HAP-1 (cell line): ENCODE measurements at regions not wholly inside any gene's neighbourhood (a gene's known extent, or its start where the extent isn't known, plus 50 kb on each side); places are given as distances from the start of the nearest gene placed in this dataset.

Experiments
- DNase-seq, 2 experiments: peaks; one replicate each; pipeline ENCODE4 v3.0.0-alpha.2; 2016 to 2020; ENCODE audit warnings: low spot score in 2 of 2
- H3K27me3 ChIP-seq: fragments of 250-450 bp; sonication (Bioruptor Pico); 2 replicates; pipeline ENCODE4 v1.5.1; 2020; ENCODE audit warnings: low read depth, mild to moderate bottlenecking, moderate library complexity
- H3K36me3 ChIP-seq: fragments of 250-450 bp; sonication (Bioruptor Pico); replicated peaks from 2 replicates; pipeline ENCODE4 v1.5.1; 2020; ENCODE audit warnings: mild to moderate bottlenecking
- H3K4me1 ChIP-seq: fragments of 250-450 bp; sonication (Bioruptor Pico); 2 replicates; pipeline ENCODE4 v1.5.1; 2020; ENCODE audit warnings: mild to moderate bottlenecking
- H3K4me3 ChIP-seq: fragments of 250-450 bp; sonication (Bioruptor Pico); 2 replicates; pipeline ENCODE4 v1.5.1; 2020; ENCODE audit warnings: mild to moderate bottlenecking, moderate library complexity
- H3K9me3 ChIP-seq: fragments of 250-450 bp; sonication (Bioruptor Pico); 2 replicates; pipeline ENCODE4 v1.5.1; 2020; ENCODE audit warnings: mild to moderate bottlenecking, moderate library complexity
- in situ Hi-C: fragments of 300-500 bp; cut with MboI; formaldehyde crosslinking; loops from 3 replicates; pipeline ENCODE4 v1.14.3; 2020; ENCODE audit warnings: low sequenced_read_pairs, inconsistent platforms, mixed read lengths

DNA sequence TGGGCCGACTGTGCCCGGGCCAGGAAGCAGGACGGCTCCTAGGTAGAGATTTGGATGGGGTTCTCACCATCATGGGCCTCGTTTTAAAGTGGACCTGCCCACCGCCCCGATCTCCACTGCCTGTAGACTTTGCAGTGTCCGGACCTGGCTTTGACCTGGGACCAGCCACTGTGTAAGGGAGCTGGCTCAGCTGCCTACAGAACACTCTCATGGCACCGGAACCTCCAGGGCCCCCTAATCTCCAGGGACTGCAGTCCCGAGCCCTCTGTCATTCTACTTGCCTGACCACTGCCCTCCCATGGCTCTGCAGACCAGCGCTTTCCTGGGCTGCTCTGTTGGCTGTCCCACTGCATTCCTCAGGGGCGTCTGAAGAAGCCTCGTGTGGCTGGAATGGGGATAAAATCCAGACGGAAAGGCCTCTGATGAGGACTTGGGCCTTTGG is 120.8 kb downstream of the GLI2 start:
- H3K36me3 ChIP-seq, result no peaks in the 10 kb centered on the region
- H3K4me1 ChIP-seq, result no peaks in the 10 kb centered on the region
- H3K27me3 ChIP-seq, result no peaks in the 10 kb centered on the region
- H3K9me3 ChIP-seq, result no peaks in the 10 kb centered on the region
- in situ Hi-C loops, result no loop called here
- no peak for DNase-seq
- H3K4me3 ChIP-seq, result no peak overlapping the region

DNA sequence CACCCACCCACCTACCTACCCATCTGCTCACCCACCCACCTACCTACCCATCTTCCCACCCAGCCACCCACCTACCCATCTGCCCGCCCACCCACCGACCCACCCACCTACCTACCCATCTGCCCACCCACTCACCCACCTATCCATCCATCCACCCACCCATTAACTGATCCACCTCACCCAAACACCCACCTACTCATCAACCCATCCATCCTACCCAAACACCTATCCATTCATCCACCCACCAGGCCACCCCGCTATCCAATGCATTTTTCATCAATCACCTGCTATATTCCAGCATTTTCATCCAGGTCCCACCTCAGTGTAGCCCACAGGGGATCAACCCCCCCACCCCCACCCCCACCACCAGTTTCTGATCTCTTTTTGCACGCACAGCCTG is 121.8 kb downstream of the GLI2 start:
- H3K4me3 ChIP-seq, result no peak overlapping the region
- no peak for DNase-seq
- in situ Hi-C loops, result no loop called here
- no peaks in the 10 kb centered on the region for H3K4me1 ChIP-seq
- H3K9me3 ChIP-seq, result no peaks in the 10 kb centered on the region
- H3K36me3 ChIP-seq, result no peaks in the 10 kb centered on the region
- no peaks in the 10 kb centered on the region for H3K27me3 ChIP-seq

DNA sequence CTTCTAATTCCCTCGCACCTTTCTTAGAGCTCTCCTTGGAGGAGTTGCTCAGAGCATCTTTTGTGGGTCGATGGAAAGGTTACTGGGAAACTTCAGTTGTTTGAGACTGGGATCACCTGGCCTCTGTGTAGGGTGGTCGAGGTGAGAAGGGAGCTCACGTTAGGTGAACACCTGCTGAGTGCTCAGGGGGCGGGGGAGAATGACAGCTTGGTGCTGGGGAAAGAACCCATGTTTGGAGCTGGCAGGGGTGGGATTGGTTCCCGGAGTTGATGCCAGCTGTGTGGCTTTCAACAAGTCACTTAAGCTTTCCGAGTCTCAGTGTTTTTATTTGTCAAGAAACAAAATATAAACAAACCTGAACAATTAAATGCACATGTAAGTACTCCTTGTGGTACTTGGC is 122.3 kb downstream of the GLI2 start:
- Histone ChIP-seq H3K27me3 (no peaks in the 10 kb centered on the region), H3K36me3 (no peaks in the 10 kb centered on the region), H3K9me3 (no peaks in the 10 kb centered on the region), H3K4me3 (no peak overlapping the region), H3K4me1 (no peaks in the 10 kb centered on the region)
- no peak for DNase-seq
- in situ Hi-C loops, result no loop called here

DNA sequence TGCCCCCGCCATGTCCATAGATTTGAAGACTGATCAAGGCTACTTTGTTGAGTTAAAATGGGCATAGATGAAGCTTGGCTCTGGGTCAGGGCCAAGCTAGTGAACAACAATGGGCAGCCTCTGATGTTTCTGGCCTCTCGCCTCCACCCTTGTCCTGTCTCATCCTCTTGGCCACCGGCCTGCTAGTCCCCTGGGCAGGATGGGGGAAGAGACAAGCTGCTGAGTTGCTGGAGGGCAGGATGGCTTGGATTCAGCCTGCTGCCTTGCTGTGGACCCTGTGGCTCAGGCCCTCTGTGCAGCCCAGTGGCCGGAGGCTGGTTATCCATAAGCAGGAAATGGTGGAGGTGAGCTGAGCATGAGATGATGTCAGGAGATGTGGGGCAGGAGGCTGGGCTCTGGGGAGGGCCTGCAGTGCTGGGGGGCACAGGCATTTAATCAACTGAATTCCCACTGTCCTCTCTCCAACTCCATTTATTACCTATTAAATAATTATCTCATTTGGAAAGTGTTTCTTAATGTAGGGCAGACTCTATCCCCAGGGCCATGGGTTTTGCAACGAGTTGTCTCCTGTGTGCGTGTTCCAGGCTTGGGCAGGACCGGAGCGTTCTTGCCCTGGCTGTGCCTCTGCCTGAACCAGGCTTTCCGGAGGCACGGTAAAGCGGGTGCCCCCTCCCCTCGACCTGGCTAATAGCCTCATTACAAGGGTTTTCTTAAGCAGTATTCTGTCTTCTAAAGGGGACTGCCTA is 122.9 kb downstream of the GLI2 start:
- H3K36me3 ChIP-seq, result no peaks in the 10 kb centered on the region
- no peak overlapping the region for H3K4me3 ChIP-seq
- H3K9me3 ChIP-seq, result no peaks in the 10 kb centered on the region
- no peaks in the 10 kb centered on the region for H3K4me1 ChIP-seq
- no peak for DNase-seq
- in situ Hi-C loops, result no loop called here
- no peaks in the 10 kb centered on the region for H3K27me3 ChIP-seq

DNA sequence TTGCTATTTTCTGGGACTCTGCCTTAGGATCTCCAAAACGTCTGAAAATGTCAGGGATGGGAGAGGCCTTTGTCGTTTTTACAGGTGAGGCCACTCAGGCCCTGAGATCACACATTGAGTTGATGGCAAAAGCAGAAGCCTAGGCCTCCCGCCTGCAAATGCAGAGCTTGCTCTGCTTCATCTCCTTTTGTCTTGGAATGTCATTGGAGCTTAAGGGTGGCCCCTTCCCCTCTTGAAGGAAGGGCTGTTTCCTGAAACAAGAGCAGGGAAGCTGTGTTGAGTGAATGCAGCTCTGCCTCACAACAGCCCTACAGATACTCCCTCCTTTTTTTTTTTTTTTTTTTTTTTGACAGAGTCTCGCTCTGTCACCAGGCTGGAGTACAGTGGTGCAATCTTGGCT is 123.5 kb downstream of the GLI2 start:
- in situ Hi-C loops, result no loop called here

DNA sequence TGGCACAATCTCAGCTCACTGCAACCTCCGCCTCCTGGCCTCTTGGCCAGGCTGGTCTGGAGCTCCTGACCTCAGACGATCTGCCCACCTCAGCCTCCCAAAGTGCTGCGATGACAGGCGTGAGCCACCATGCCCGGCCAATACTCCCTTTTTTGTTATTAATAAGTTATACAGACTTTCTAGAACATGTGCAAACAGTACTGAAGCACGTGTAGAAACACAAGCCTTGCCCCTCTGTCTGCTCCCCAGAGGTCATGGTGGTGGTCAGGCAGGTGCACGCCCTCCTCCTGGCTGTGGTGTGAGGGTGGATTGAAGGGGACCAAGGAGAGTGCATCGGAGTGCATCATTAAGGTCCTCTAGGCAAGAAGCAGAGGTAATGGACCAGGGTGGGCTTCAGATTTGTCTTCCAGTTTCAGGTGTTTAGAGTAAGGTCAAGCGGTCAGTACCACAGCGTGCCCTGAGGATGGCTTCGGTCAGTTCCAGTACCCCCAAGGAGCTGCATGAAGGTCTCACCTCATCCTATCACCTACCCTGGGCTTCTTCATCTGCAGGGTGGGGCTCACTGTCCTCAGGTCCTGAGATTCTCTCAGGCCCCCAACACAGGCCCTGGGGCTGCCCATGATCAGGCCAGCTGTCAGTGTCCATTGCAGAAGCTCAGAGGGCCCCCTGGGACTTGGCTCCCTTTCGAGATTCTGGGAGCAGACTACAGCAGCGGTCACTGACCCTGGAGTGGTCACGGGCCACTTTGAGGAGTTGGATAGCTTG is 124.3 kb downstream of the GLI2 start:
- Histone ChIP-seq H3K27me3 (no peaks in the 10 kb centered on the region), H3K9me3 (no peaks in the 10 kb centered on the region), H3K36me3 (no peaks in the 10 kb centered on the region), H3K4me3 (no peak overlapping the region), H3K4me1 (no peaks in the 10 kb centered on the region)
- in situ Hi-C loops, result no loop called here
- DNase-seq, result no peak

More for the DNA sequence above, 123.5 kb downstream of the GLI2 start:
- H3K4me1 ChIP-seq, result no peaks in the 10 kb centered on the region
- H3K4me3 ChIP-seq, result no peak overlapping the region
- no peaks in the 10 kb centered on the region for H3K9me3 ChIP-seq
- DNase-seq, result no peak
- H3K36me3 ChIP-seq, result no peaks in the 10 kb centered on the region
- no peaks in the 10 kb centered on the region for H3K27me3 ChIP-seq

DNA sequence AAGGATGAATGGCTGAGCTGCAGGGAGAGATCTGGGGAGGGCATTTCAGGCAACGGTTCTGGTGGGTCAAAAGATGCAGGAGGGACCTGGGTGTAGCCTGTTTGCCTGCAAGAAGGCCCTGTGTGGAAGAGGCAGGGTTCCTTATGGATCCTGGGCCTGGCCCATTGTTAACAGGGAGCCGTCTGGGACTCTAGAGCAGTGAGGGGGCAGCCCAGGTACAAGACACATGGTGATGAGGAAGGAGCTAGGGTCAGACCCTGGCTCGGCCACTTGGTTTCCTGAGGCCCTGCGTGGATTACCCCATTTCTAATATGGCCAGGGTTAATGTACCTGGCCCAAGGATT is 124.9 kb downstream of the GLI2 start:
- Histone ChIP-seq H3K4me3 (no peak overlapping the region), H3K27me3 (no peaks in the 10 kb centered on the region), H3K9me3 (no peaks in the 10 kb centered on the region), H3K4me1 (no peaks in the 10 kb centered on the region), H3K36me3 (no peaks in the 10 kb centered on the region)
- DNase-seq, result no peak
- in situ Hi-C loops, result no loop called here

DNA sequence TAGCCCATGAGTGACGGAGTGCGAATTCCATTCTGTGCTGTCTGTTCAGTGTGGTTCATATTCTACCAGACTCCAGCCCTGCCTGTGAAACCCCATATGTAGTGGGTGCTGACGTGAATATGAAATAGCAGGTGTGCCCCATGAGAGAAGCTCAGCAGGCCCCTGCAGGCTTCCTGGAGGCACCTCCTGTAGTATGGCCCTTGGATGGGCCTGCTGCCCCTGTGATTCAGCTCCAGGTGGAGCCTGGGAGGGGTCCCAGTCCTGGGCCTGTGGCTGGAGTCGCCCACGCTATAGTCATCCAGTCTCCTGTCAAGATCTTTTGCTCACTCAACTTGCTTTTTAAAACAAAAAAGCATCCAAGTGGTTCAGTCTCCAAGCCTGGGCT is 125.5 kb downstream of the GLI2 start:
- H3K4me1 ChIP-seq, result no peaks in the 10 kb centered on the region
- DNase-seq, result no peak
- in situ Hi-C loops, result no loop called here

DNA sequence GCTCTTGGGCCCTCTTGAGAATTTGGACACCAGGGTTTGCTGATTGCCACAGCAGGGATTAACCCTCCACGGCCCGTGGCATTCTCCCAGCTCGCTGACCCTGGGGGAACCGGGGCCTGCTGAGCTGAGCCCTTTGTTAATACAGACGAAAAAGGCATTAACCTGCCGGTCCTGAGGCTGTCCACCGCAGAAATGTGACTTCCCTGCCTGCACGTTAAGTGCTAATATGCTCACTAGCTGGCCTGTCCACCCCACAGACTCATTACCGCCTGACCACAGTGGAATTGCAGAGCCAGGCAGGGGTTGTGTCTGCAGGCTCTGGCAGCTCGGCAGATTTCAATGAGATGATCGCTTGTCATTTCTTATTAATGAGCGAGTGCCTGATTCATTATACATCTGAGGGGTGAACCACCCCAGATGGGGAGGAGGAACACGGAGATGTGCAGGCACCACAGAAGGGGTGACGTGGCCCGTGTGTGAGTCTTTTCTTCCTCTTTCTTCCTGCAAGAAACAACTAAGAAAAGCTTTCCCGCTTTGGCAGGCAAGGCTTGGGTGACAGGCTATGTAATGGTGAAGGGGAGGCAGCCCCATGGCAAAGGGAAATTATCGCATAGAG is 126.0 kb downstream of the GLI2 start:
- no peak overlapping the region for H3K4me3 ChIP-seq

More for the DNA sequence above, 125.5 kb downstream of the GLI2 start:
- Histone ChIP-seq H3K4me3 (no peak overlapping the region), H3K9me3 (no peaks in the 10 kb centered on the region), H3K36me3 (no peaks in the 10 kb centered on the region), H3K27me3 (no peaks in the 10 kb centered on the region)

DNA sequence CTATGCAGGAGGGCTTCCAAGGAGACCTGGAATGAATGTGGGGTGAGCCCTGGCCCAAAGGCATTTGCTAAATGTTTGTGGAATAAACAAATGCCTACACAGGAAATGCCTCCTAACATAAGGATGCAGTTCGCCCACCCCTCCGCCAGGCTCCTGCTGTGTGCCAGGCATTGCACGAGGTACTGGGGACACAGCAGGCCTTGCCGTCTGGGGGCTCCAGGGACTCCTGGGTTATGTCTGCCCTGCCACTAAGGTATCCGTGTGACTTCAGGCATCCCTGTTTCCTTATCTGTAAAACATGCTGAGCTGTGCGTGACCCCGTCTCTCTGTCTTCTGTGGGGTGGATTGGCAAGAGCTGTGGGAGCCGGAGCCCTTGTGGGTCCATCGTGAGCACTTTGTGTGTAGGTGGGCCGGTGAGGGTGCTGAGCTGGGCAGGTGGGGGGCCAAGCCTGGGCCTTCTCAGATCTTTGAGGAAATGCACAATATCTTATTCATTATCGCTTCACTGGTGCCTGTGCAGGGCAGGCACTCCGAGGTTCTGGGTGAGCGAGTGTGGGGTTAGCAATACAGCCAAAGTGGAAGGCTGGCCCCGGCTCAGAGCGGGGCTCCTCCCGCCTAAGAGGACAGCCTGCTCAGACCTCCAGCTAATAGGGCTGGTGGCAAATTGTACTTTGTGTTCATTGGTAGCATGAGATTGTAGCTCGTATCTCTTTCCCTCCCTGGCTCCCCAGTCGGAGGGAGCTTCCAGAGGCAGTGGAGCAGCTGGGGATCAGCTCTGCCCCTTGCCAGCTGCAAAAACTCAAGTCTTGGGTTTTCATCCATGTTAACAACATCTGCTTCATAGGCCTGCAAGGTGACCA is 126.8 kb downstream of the GLI2 start:
- no peaks in the 10 kb centered on the region for H3K9me3 ChIP-seq
- no peaks in the 10 kb centered on the region for H3K27me3 ChIP-seq
- H3K4me3 ChIP-seq, result no peak overlapping the region
- no peaks in the 10 kb centered on the region for H3K36me3 ChIP-seq
- H3K4me1 ChIP-seq, result no peaks in the 10 kb centered on the region
- in situ Hi-C loops, result no loop called here
- DNase-seq, result no peak

More for the DNA sequence above, 126.0 kb downstream of the GLI2 start:
- no peak for DNase-seq
- in situ Hi-C loops, result no loop called here
- Histone ChIP-seq H3K4me1 (no peaks in the 10 kb centered on the region), H3K9me3 (no peaks in the 10 kb centered on the region), H3K27me3 (no peaks in the 10 kb centered on the region), H3K36me3 (no peaks in the 10 kb centered on the region)

DNA sequence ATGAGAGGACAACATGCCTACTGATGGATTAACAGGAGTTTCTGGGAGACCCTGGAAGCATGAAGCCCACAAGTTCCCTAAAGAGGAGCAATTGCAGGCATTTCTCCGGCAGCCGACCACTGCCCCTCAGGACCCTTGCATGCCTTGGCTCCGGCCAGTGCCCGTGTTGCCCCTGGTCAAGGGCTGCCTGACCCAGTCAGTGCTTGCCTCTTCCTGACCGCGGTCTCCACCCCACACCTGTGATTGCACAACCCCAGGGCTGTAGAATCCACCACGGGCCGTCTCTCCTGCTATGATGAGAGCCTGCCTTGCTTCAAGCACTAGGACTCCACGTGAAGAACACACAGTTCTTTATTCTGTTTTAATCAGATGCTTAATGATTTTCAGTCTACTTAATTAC is 127.5 kb downstream of the GLI2 start:
- H3K4me3 ChIP-seq, result no peak overlapping the region
- no peak for DNase-seq
- H3K9me3 ChIP-seq, result no peaks in the 10 kb centered on the region
- in situ Hi-C loops, result no loop called here
- no peaks in the 10 kb centered on the region for H3K36me3 ChIP-seq
- H3K4me1 ChIP-seq, result no peaks in the 10 kb centered on the region
- no peaks in the 10 kb centered on the region for H3K27me3 ChIP-seq

DNA sequence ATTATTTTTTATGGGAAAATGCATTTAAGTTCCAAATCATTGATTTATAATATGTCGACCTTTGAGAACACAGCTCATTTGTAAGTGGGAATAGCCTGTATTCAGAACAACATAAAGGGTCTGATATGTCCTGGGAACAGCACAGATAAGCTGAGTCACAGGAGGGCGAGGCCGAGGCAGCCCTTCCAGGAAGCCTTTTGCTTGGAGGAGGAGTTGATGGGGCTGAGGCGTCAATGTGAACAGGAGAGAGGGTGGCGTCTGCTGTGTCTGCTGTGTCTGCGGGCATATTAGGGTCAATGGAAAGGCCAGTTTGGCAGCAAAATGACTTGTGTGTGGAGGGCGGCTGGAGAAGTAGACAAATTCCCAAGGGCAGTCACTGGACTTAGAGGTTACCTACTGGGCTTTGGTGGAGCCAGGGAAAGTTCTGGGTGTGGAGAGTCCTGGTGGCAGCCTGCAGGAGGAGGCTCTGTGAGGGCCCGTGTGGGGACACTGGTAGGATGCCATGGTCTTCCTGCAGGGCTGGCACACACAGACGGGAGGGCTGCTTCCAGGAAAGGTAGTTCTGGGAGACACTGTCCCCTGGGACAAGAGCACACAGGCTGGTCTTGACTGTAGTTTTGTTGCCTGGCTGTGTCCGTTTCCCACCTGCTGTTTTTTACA is 128.1 kb downstream of the GLI2 start:
- Histone ChIP-seq H3K36me3 (no peaks in the 10 kb centered on the region), H3K9me3 (no peaks in the 10 kb centered on the region), H3K4me3 (no peak overlapping the region), H3K27me3 (no peaks in the 10 kb centered on the region), H3K4me1 (no peaks in the 10 kb centered on the region)
- in situ Hi-C loops, result no loop called here
- DNase-seq, result no peak

DNA sequence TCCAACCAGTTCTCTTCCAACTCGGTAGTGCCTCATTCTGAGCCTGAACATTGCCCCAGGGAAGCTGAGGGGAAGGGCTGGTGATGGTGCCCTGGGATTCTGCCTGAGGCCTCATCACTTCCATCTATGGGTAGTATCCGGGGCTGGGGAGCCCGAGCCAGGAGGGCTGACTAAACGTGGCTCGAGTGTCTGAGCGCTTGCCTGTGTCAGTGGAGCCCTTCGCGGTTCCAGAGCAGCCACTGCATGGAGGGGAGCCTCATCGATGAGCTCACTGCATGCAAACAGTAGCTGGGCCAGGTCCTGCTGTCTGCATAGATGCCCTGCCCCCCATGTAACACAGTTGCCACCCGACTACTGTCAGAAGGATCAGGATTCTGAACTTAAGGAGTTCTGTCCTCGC is 129.3 kb downstream of the GLI2 start:
- Histone ChIP-seq H3K36me3 (no peaks in the 10 kb centered on the region), H3K4me1 (no peaks in the 10 kb centered on the region), H3K4me3 (no peak overlapping the region), H3K9me3 (no peaks in the 10 kb centered on the region), H3K27me3 (no peaks in the 10 kb centered on the region)
- DNase-seq, result no peak
- in situ Hi-C loops, result no loop called here
